ENCODE measurements at regions not wholly inside any gene's neighbourhood (a gene's known extent, or its start where the extent isn't known, plus 50 kb on each side); places are given as distances from the start of the nearest gene placed in this dataset.

GRCh38 chr18:51479736-51480135, 282.3 kb upstream of the MEX3C start:
- H3K4me3 ChIP-seq = no peak overlapping the region
- H3K27ac ChIP-seq (ENCODE audit: low read depth in 1 of 2, low read length in 1 of 2) = no peak overlapping the region
- WGBS, 2 donors = 85 to 87% methylated on average over 6 of the region's 6 CpGs
- DNase-seq = no peak
- TF ChIP-seq CTCF (IDR thresholded peaks at IDR 0.05; ENCODE audit: control extremely low read depth, extremely low read depth) = no peak
- H3K9ac ChIP-seq (ENCODE audit: insufficient read depth in 1 of 2, low read length in 2 of 2) = no peak overlapping the region
- H3K4me1 ChIP-seq (ENCODE audit: control insufficient read depth in 5 of 5, insufficient read depth in 5 of 5, low read length in 5 of 5) = no peaks in the 10 kb centered on the region
- H3K27me3 ChIP-seq (ENCODE audit: control insufficient read depth in 3 of 3, insufficient read depth in 3 of 3, low read length in 2 of 3) = no peaks in the 10 kb centered on the region
- peaks cover 0 to 10% (median 0%) of the 10 kb centered on the region in 4 donors for H3K9me3 ChIP-seq (ENCODE audit: control insufficient read depth in 4 of 4, insufficient read depth in 3 of 4, low read length in 3 of 4)
- no peaks in the 10 kb centered on the region for H3K36me3 ChIP-seq (ENCODE audit: control insufficient read depth in 4 of 4, insufficient read depth in 4 of 4, low read length in 4 of 4)
- no peak for ATAC-seq (ENCODE audit: insufficient read depth, low FRiP score)

GRCh38 chr18:51480407-51481261, 283.2 kb upstream of the MEX3C start:
- no peaks in the 10 kb centered on the region for H3K27me3 ChIP-seq (ENCODE audit: control insufficient read depth in 3 of 3, insufficient read depth in 3 of 3, low read length in 2 of 3)
- H3K9ac ChIP-seq (ENCODE audit: insufficient read depth in 1 of 2, low read length in 2 of 2) = no peak overlapping the region
- peaks cover 0 to 10% (median 0%) of the 10 kb centered on the region in 4 donors for H3K9me3 ChIP-seq (ENCODE audit: control insufficient read depth in 4 of 4, insufficient read depth in 3 of 4, low read length in 3 of 4)
- no peaks in the 10 kb centered on the region for H3K36me3 ChIP-seq (ENCODE audit: control insufficient read depth in 4 of 4, insufficient read depth in 4 of 4, low read length in 4 of 4)
- H3K27ac ChIP-seq (ENCODE audit: low read depth in 1 of 2, low read length in 1 of 2) = no peak overlapping the region
- ATAC-seq (ENCODE audit: insufficient read depth, low FRiP score) (no peak), DNase-seq (no peak)
- no peak overlapping the region for H3K4me3 ChIP-seq
- WGBS, 2 donors = 87 to 89% methylated on average over 5 of the region's 5 CpGs
- H3K4me1 ChIP-seq (ENCODE audit: control insufficient read depth in 5 of 5, insufficient read depth in 5 of 5, low read length in 5 of 5) = no peaks in the 10 kb centered on the region
- no peak for TF ChIP-seq CTCF (IDR thresholded peaks at IDR 0.05; ENCODE audit: control extremely low read depth, extremely low read depth)

- DNase-seq (no peak), ATAC-seq (ENCODE audit: insufficient read depth, low FRiP score) (no peak)
- Histone ChIP-seq H3K9me3 (ENCODE audit: control insufficient read depth in 4 of 4, insufficient read depth in 3 of 4, low read length in 3 of 4) (peaks cover 0 to 2% (median 0%) of the 10 kb centered on the region in 4 donors), H3K9ac (ENCODE audit: insufficient read depth in 1 of 2, low read length in 2 of 2) (no peak overlapping the region), H3K27me3 (ENCODE audit: control insufficient read depth in 3 of 3, insufficient read depth in 3 of 3, low read length in 2 of 3) (no peaks in the 10 kb centered on the region), H3K27ac (ENCODE audit: low read depth in 1 of 2, low read length in 1 of 2) (no peak overlapping the region), H3K36me3 (ENCODE audit: control insufficient read depth in 4 of 4, insufficient read depth in 4 of 4, low read length in 4 of 4) (no peaks in the 10 kb centered on the region), H3K4me1 (ENCODE audit: control insufficient read depth in 5 of 5, insufficient read depth in 5 of 5, low read length in 5 of 5) (no peaks in the 10 kb centered on the region), H3K4me3 (no peak overlapping the region)
- no peak for TF ChIP-seq CTCF (IDR thresholded peaks at IDR 0.05; ENCODE audit: control extremely low read depth, extremely low read depth)
- WGBS, 2 donors = 83 to 86% methylated on average over 6 of the region's 6 CpGs
These were observed 289.4 kb upstream of the MEX3C start for GRCh38 chr18:51486735-51487366.

Measured in lung (tissue), 11 donors.